ENCODE measurements at regions not wholly inside any gene's neighbourhood (a gene's known extent, or its start where the extent isn't known, plus 50 kb on each side); places are given as distances from the start of the nearest gene placed in this dataset.

GRCh38 chr7:115087437-115087836, 165.5 kb downstream of the MDFIC start:
- no peak overlapping the region for H4K12ac ChIP-seq (ENCODE audit: low read depth, low read length)
- no peak overlapping the region for H4K91ac ChIP-seq (ENCODE audit: low read depth, low read length)
- H2BK12ac ChIP-seq (ENCODE audit: low read length): no peak overlapping the region
- H3K27ac ChIP-seq (ENCODE audit: low read depth, low read length): no peak overlapping the region
- no peak overlapping the region for H3K4me2 ChIP-seq (ENCODE audit: low read length)
- no peak overlapping the region for H4K8ac ChIP-seq (ENCODE audit: low read depth, low read length)
- peaks cover 2% of the 10 kb centered on the region for H3K79me1 ChIP-seq (ENCODE audit: low read length)
- no peak overlapping the region for H3K9ac ChIP-seq (ENCODE audit: low read length)
- H3K36me3 ChIP-seq (ENCODE audit: control insufficient read depth in 1 of 2, insufficient read depth in 2 of 2, low read length in 2 of 2): no peaks in the 10 kb centered on the region
- no peaks in the 10 kb centered on the region for H3K27me3 ChIP-seq (ENCODE audit: insufficient read depth, low read length)
- DNase-seq: peak; percentile 37 to 78
- H2AFZ ChIP-seq (ENCODE audit: insufficient read depth, low read length, poor library complexity): no peak overlapping the region
- no peak overlapping the region for H3K18ac ChIP-seq (ENCODE audit: low read length)
- H3K14ac ChIP-seq (ENCODE audit: low read length): no peak overlapping the region
- no peak overlapping the region for H2AK5ac ChIP-seq (ENCODE audit: low read length)
- no peak overlapping the region for H2BK120ac ChIP-seq (ENCODE audit: insufficient read depth, low read length, poor library complexity)
- no CpG with 5 or more reads among the region's 2 CpGs for WGBS (ENCODE audit: extremely low coverage, insufficient coverage, insufficient read length)
- no peaks in the 10 kb centered on the region for H3K79me2 ChIP-seq (ENCODE audit: control insufficient read depth, insufficient read depth, low read length, poor library complexity)
- H3K4me3 ChIP-seq (ENCODE audit: low read depth, low read length): no peak overlapping the region
- H3K23ac ChIP-seq (ENCODE audit: low read length): no peak overlapping the region
- H3K4me1 ChIP-seq (ENCODE audit: control insufficient read depth in 1 of 2, insufficient read depth in 2 of 2, low read length in 2 of 2): peaks cover 3 to 6% of the 10 kb centered on the region in 2 experiments
- no peak overlapping the region for H2BK5ac ChIP-seq (ENCODE audit: low read depth, low read length, poor library complexity)
- no peak overlapping the region for H3K4ac ChIP-seq (ENCODE audit: low read depth, low read length)
- H3K9me3 ChIP-seq (ENCODE audit: insufficient read depth, low read depth, low read length): no peaks in the 10 kb centered on the region

- no peak overlapping the region for H3K27ac ChIP-seq (ENCODE audit: low read depth, low read length)
- no peak overlapping the region for H4K12ac ChIP-seq (ENCODE audit: low read depth, low read length)
- no peak overlapping the region for H3K4me2 ChIP-seq (ENCODE audit: low read length)
- no peak overlapping the region for H4K8ac ChIP-seq (ENCODE audit: low read depth, low read length)
- DNase-seq: no peak
- H2BK120ac ChIP-seq (ENCODE audit: insufficient read depth, low read length, poor library complexity): no peak overlapping the region
- no peak overlapping the region for H3K9ac ChIP-seq (ENCODE audit: low read length)
- no peak overlapping the region for H2BK5ac ChIP-seq (ENCODE audit: low read depth, low read length, poor library complexity)
- no peaks in the 10 kb centered on the region for H3K79me2 ChIP-seq (ENCODE audit: control insufficient read depth, insufficient read depth, low read length, poor library complexity)
- WGBS (ENCODE audit: extremely low coverage, insufficient coverage, insufficient read length): no CpG with 5 or more reads among the region's 3 CpGs
- H2BK12ac ChIP-seq (ENCODE audit: low read length): no peak overlapping the region
- no peak overlapping the region for H3K4me3 ChIP-seq (ENCODE audit: low read depth, low read length)
- no peak overlapping the region for H3K4ac ChIP-seq (ENCODE audit: low read depth, low read length)
- no peak overlapping the region for H4K91ac ChIP-seq (ENCODE audit: low read depth, low read length)
- H3K9me3 ChIP-seq (ENCODE audit: insufficient read depth, low read depth, low read length): no peaks in the 10 kb centered on the region
- no peak overlapping the region for H3K23ac ChIP-seq (ENCODE audit: low read length)
- H3K14ac ChIP-seq (ENCODE audit: low read length): no peak overlapping the region
- peaks cover 3 to 6% of the 10 kb centered on the region in 2 experiments for H3K4me1 ChIP-seq (ENCODE audit: control insufficient read depth in 1 of 2, insufficient read depth in 2 of 2, low read length in 2 of 2)
- no peak overlapping the region for H2AFZ ChIP-seq (ENCODE audit: insufficient read depth, low read length, poor library complexity)
- H3K79me1 ChIP-seq (ENCODE audit: low read length): peaks cover 2% of the 10 kb centered on the region
- H3K18ac ChIP-seq (ENCODE audit: low read length): no peak overlapping the region
- no peaks in the 10 kb centered on the region for H3K36me3 ChIP-seq (ENCODE audit: control insufficient read depth in 1 of 2, insufficient read depth in 2 of 2, low read length in 2 of 2)
- H2AK5ac ChIP-seq (ENCODE audit: low read length): no peak overlapping the region
- H3K27me3 ChIP-seq (ENCODE audit: insufficient read depth, low read length): no peaks in the 10 kb centered on the region
These were observed 164.4 kb downstream of the MDFIC start for GRCh38 chr7:115086146-115086841.

- no peaks in the 10 kb centered on the region for H3K36me3 ChIP-seq (ENCODE audit: control insufficient read depth in 1 of 2, insufficient read depth in 2 of 2, low read length in 2 of 2)
- peak overlapping the region; percentile 1 for H3K27ac ChIP-seq (ENCODE audit: low read depth, low read length)
- peaks cover 3 to 6% of the 10 kb centered on the region in 2 experiments for H3K4me1 ChIP-seq (ENCODE audit: control insufficient read depth in 1 of 2, insufficient read depth in 2 of 2, low read length in 2 of 2)
- no peak overlapping the region for H3K23ac ChIP-seq (ENCODE audit: low read length)
- H3K4ac ChIP-seq (ENCODE audit: low read depth, low read length): no peak overlapping the region
- no peaks in the 10 kb centered on the region for H3K27me3 ChIP-seq (ENCODE audit: insufficient read depth, low read length)
- DNase-seq: peak; percentile 13 to 55
- H2AK5ac ChIP-seq (ENCODE audit: low read length): no peak overlapping the region
- no peak overlapping the region for H4K8ac ChIP-seq (ENCODE audit: low read depth, low read length)
- no peak overlapping the region for H4K12ac ChIP-seq (ENCODE audit: low read depth, low read length)
- H4K91ac ChIP-seq (ENCODE audit: low read depth, low read length): peak overlapping the region; percentile 43
- H2BK12ac ChIP-seq (ENCODE audit: low read length): peak overlapping the region; percentile 84
- H2BK5ac ChIP-seq (ENCODE audit: low read depth, low read length, poor library complexity): peak overlapping the region; percentile 73
- H3K9me3 ChIP-seq (ENCODE audit: insufficient read depth, low read depth, low read length): no peaks in the 10 kb centered on the region
- WGBS (ENCODE audit: extremely low coverage, insufficient coverage, insufficient read length): no CpG with 5 or more reads among the region's 3 CpGs
- H3K79me1 ChIP-seq (ENCODE audit: low read length): peaks cover 2% of the 10 kb centered on the region
- H2AFZ ChIP-seq (ENCODE audit: insufficient read depth, low read length, poor library complexity): no peak overlapping the region
- H2BK120ac ChIP-seq (ENCODE audit: insufficient read depth, low read length, poor library complexity): no peak overlapping the region
- no peaks in the 10 kb centered on the region for H3K79me2 ChIP-seq (ENCODE audit: control insufficient read depth, insufficient read depth, low read length, poor library complexity)
- no peak overlapping the region for H3K9ac ChIP-seq (ENCODE audit: low read length)
- no peak overlapping the region for H3K18ac ChIP-seq (ENCODE audit: low read length)
- no peak overlapping the region for H3K4me2 ChIP-seq (ENCODE audit: low read length)
- H3K14ac ChIP-seq (ENCODE audit: low read length): peak overlapping the region; percentile 70
- no peak overlapping the region for H3K4me3 ChIP-seq (ENCODE audit: low read depth, low read length)
These were observed 163.5 kb downstream of the MDFIC start for GRCh38 chr7:115085421-115085820.

GRCh38 chr7:115083935-115084334, 162.0 kb downstream of the MDFIC start:
- no peak overlapping the region for H3K9ac ChIP-seq (ENCODE audit: low read length)
- H4K91ac ChIP-seq (ENCODE audit: low read depth, low read length): no peak overlapping the region
- no peaks in the 10 kb centered on the region for H3K27me3 ChIP-seq (ENCODE audit: insufficient read depth, low read length)
- H2BK120ac ChIP-seq (ENCODE audit: insufficient read depth, low read length, poor library complexity): no peak overlapping the region
- no peaks in the 10 kb centered on the region for H3K79me2 ChIP-seq (ENCODE audit: control insufficient read depth, insufficient read depth, low read length, poor library complexity)
- H3K14ac ChIP-seq (ENCODE audit: low read length): no peak overlapping the region
- DNase-seq: no peak
- H3K4me1 ChIP-seq (ENCODE audit: control insufficient read depth in 1 of 2, insufficient read depth in 2 of 2, low read length in 2 of 2): peaks cover 3 to 6% of the 10 kb centered on the region in 2 experiments
- H3K79me1 ChIP-seq (ENCODE audit: low read length): peaks cover 2% of the 10 kb centered on the region
- H3K36me3 ChIP-seq (ENCODE audit: control insufficient read depth in 1 of 2, insufficient read depth in 2 of 2, low read length in 2 of 2): no peaks in the 10 kb centered on the region
- H3K18ac ChIP-seq (ENCODE audit: low read length): no peak overlapping the region
- no peak overlapping the region for H3K23ac ChIP-seq (ENCODE audit: low read length)
- H4K12ac ChIP-seq (ENCODE audit: low read depth, low read length): no peak overlapping the region
- WGBS (ENCODE audit: extremely low coverage, insufficient coverage, insufficient read length): no CpG with 5 or more reads among the region's 4 CpGs
- no peak overlapping the region for H2AFZ ChIP-seq (ENCODE audit: insufficient read depth, low read length, poor library complexity)
- no peak overlapping the region for H4K8ac ChIP-seq (ENCODE audit: low read depth, low read length)
- no peak overlapping the region for H3K27ac ChIP-seq (ENCODE audit: low read depth, low read length)
- H3K4me2 ChIP-seq (ENCODE audit: low read length): no peak overlapping the region
- no peak overlapping the region for H2BK5ac ChIP-seq (ENCODE audit: low read depth, low read length, poor library complexity)
- no peak overlapping the region for H3K4me3 ChIP-seq (ENCODE audit: low read depth, low read length)
- no peaks in the 10 kb centered on the region for H3K9me3 ChIP-seq (ENCODE audit: insufficient read depth, low read depth, low read length)
- no peak overlapping the region for H2AK5ac ChIP-seq (ENCODE audit: low read length)
- no peak overlapping the region for H3K4ac ChIP-seq (ENCODE audit: low read depth, low read length)
- peak overlapping the region; percentile 23 for H2BK12ac ChIP-seq (ENCODE audit: low read length)

Measured in trophoblast cell (in vitro differentiated cells and primary cell).